Prostate gland (tissue), 2 donors: ENCODE measurements at regions not wholly inside any gene's neighbourhood (a gene's known extent, or its start where the extent isn't known, plus 50 kb on each side); places are given as distances from the start of the nearest gene placed in this dataset.

ENCODE experiments used
- DNase-seq: peaks from one replicate; pipeline ENCODE4 v3.0.0-alpha.2; 2019; ENCODE audit warnings: low spot score
- H3K27ac ChIP-seq, 2 donors: fragments of 200-600 bp; sonication (generic); 2 replicates each; pipeline ENCODE4 v1.5.1; 2017 to 2019
- H3K27me3 ChIP-seq: fragments of 200-600 bp; sonication (generic); replicated peaks from 2 replicates; pipeline ENCODE4 v1.5.1; 2019; ENCODE audit not compliant: insufficient read depth
- H3K36me3 ChIP-seq, 2 donors: fragments of 200-600 bp; sonication (generic); 1 replicate in 1 of 2; 2 replicates in 1 of 2; pipeline versions ENCODE4 v1.5.1 to v1.8.1; 2017 to 2019
- H3K4me1 ChIP-seq: fragments of 200-600 bp; sonication (generic); replicated peaks from 2 replicates; pipeline ENCODE4 v1.5.1; 2019
- H3K4me3 ChIP-seq, 2 donors: fragments of 200-600 bp; sonication (generic); 2 replicates each; pipeline ENCODE4 v1.5.1; 2017 to 2019
- H3K9me3 ChIP-seq: fragments of 200-600 bp; sonication (generic); 2 replicates; pipeline ENCODE4 v1.5.1; 2017
- CTCF ChIP-seq, 4 experiments: fragments of 200-600 bp in 2 of 4; fragments of 450-650 bp in 2 of 4; sonication (generic) in 2 of 4; IDR thresholded peaks; 1 replicate in 3 of 4; 2 replicates in 1 of 4; pipeline ENCODE4 v1.5.1; 2016 to 2019; ENCODE audit warnings: antibody characterized with exemption in 4 of 4, mild to moderate bottlenecking in 2 of 4, moderate library complexity in 2 of 4
- POLR2A ChIP-seq: fragments of 450-650 bp; IDR thresholded peaks from one replicate; pipeline ENCODE4 v1.6.1; 2016; ENCODE audit warnings: antibody characterized with exemption, mild to moderate bottlenecking
- POLR2AphosphoS5 ChIP-seq: sonication (generic); formaldehyde crosslinking; IDR thresholded peaks from one replicate; pipeline ENCODE4 v1.6.1; 2017; ENCODE audit warnings: antibody characterized with exemption
- WGBS: methylation state at CpG from one replicate; pipeline ENCODE4 v1.1.5; 2018; 5-methylcytosine and 5-hydroxymethylcytosine counted together
- intact Hi-C: fragments of 100-400 bp; cut with DNase I; formaldehyde crosslinking; loops from one replicate; pipeline ENCODE4 v1.14.2; 2022

GRCh38 chr11:45754741-45755140 is 50.2 kb upstream of the SLC35C1 start:
- no peak for DNase-seq
- intact Hi-C loops, result no loop called here
- no peaks in the 10 kb centered on the region for H3K36me3 ChIP-seq
- H3K4me3 ChIP-seq, result no peak overlapping the region
- H3K27ac ChIP-seq, result no peak overlapping the region
- H3K9me3 ChIP-seq, result no peaks in the 10 kb centered on the region
- no peak for TF ChIP-seq POLR2A
- no peak for TF ChIP-seq CTCF (IDR thresholded peaks at IDR 0.05)
- no peak for TF ChIP-seq POLR2AphosphoS5
- WGBS, result 69% methylated on average over 7 of the region's 7 CpGs
- H3K4me1 ChIP-seq, result no peaks in the 10 kb centered on the region
- no peaks in the 10 kb centered on the region for H3K27me3 ChIP-seq

GRCh38 chr11:45754261-45754709 is 50.7 kb upstream of the SLC35C1 start:
- Histone ChIP-seq H3K4me3 (no peak overlapping the region), H3K9me3 (no peaks in the 10 kb centered on the region), H3K36me3 (no peaks in the 10 kb centered on the region), H3K4me1 (no peaks in the 10 kb centered on the region), H3K27me3 (no peaks in the 10 kb centered on the region), H3K27ac (no peak overlapping the region)
- DNase-seq, result no peak
- WGBS, result 52% methylated on average over 8 of the region's 8 CpGs
- TF ChIP-seq POLR2A (no peak), CTCF (IDR thresholded peaks at IDR 0.05) (no peak), POLR2AphosphoS5 (no peak)
- intact Hi-C loops, result no loop called here

- intact Hi-C loops, result no loop called here
- DNase-seq, result no peak
- TF ChIP-seq CTCF (IDR thresholded peaks at IDR 0.05) (no peak), POLR2A (no peak), POLR2AphosphoS5 (no peak)
- Histone ChIP-seq H3K36me3 (no peaks in the 10 kb centered on the region), H3K4me3 (no peak overlapping the region), H3K9me3 (no peaks in the 10 kb centered on the region), H3K27ac (no peak overlapping the region), H3K4me1 (no peaks in the 10 kb centered on the region), H3K27me3 (no peaks in the 10 kb centered on the region)
- WGBS, result 89% methylated on average over 11 of the region's 11 CpGs
Observed at GRCh38 chr11:45752106-45752505, 52.8 kb upstream of the SLC35C1 start.

- Histone ChIP-seq H3K9me3 (no peaks in the 10 kb centered on the region), H3K4me1 (no peaks in the 10 kb centered on the region), H3K27me3 (no peaks in the 10 kb centered on the region), H3K27ac (no peak overlapping the region), H3K4me3 (no peak overlapping the region), H3K36me3 (no peaks in the 10 kb centered on the region)
- no peak for DNase-seq
- WGBS, result 59% methylated on average over 7 of the region's 7 CpGs
- TF ChIP-seq CTCF (IDR thresholded peaks at IDR 0.05), result no peak
- TF ChIP-seq POLR2A, result no peak
- no peak for TF ChIP-seq POLR2AphosphoS5
- intact Hi-C loops, result no loop called here
Observed at GRCh38 chr11:45751430-45751829, 53.5 kb upstream of the SLC35C1 start.

- no peaks in the 10 kb centered on the region for H3K4me1 ChIP-seq
- WGBS, result 67% methylated on average over 8 of the region's 8 CpGs
- no peak overlapping the region for H3K27ac ChIP-seq
- intact Hi-C loops, result no loop called here
- no peaks in the 10 kb centered on the region for H3K27me3 ChIP-seq
- no peak overlapping the region for H3K4me3 ChIP-seq
- TF ChIP-seq POLR2A (no peak), POLR2AphosphoS5 (no peak), CTCF (IDR thresholded peaks at IDR 0.05) (no peak)
- H3K9me3 ChIP-seq, result no peaks in the 10 kb centered on the region
- no peaks in the 10 kb centered on the region for H3K36me3 ChIP-seq
- DNase-seq, result no peak
Observed at GRCh38 chr11:45750439-45750838, 54.5 kb upstream of the SLC35C1 start.
